Endothelial cell of umbilical vein (primary cell): ENCODE measurements at regions not wholly inside any gene's neighbourhood (a gene's known extent, or its start where the extent isn't known, plus 50 kb on each side); places are given as distances from the start of the nearest gene placed in this dataset.

Experiments
- EZH2 ChIP-seq: IDR thresholded peaks from 2 replicates; pipeline ENCODE4 v1.6.1; 2012; ENCODE audit warnings: borderline replicate concordance, low read depth, mild to moderate bottlenecking, moderate library complexity, low read length, inconsistent platforms; ENCODE audit not compliant: severe bottlenecking
- JUN ChIP-seq: IDR thresholded peaks from 2 replicates; pipeline ENCODE4 v1.6.1; 2011; ENCODE audit warnings: borderline replicate concordance, low read depth; ENCODE audit not compliant: insufficient read length, insufficient read depth
- POLR2A ChIP-seq: IDR thresholded peaks from 2 replicates; pipeline ENCODE4 v1.6.1; 2012; ENCODE audit warnings: low read depth, mild to moderate bottlenecking, control low read depth, low read length
- POLR2AphosphoS5 ChIP-seq: IDR thresholded peaks from 2 replicates; pipeline ENCODE4 v1.6.1; 2012; ENCODE audit warnings: low read depth, mild to moderate bottlenecking, control low read depth, low read length, moderate library complexity; ENCODE audit not compliant: insufficient read depth
- TF ChIP-seq, protein P1 (sequence below), 2 donors: IDR thresholded peaks; 1 replicate in 1 of 2; 2 replicates in 1 of 2; pipeline ENCODE4 v1.5.1; 2011; ENCODE audit warnings: low read length in 2 of 2, mild to moderate bottlenecking in 2 of 2, moderate library complexity in 2 of 2, control low read depth in 1 of 2, inconsistent platforms in 1 of 2, low read depth in 1 of 2; ENCODE audit not compliant: insufficient read depth in 1 of 2; ENCODE audit errors: extremely low read depth in 1 of 2
- TF ChIP-seq, protein P2 (sequence below): IDR thresholded peaks from 2 replicates; pipeline ENCODE4 v1.6.1; 2011; ENCODE audit not compliant: insufficient read depth, insufficient read length

DNA sequence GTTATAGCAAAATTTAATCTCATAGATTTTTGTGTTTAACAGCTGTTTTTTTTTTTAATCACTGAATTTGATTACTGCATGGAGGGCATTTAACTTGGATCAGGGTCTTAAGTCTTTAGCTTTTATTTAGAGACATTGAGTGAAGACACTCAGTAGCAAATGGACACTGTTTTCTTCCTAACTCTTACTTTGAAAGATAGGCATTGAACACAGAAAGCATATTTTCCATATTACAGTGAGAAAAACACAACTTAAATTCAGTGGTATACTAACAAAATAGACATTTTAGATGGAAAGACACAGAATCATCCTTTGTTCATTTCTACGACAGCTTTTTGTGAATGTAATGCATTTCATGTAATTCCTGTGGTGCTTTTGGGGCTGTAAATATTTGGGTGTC is 571.8 kb downstream of the PRKD1 start:
- TF ChIP-seq, protein P1, sequence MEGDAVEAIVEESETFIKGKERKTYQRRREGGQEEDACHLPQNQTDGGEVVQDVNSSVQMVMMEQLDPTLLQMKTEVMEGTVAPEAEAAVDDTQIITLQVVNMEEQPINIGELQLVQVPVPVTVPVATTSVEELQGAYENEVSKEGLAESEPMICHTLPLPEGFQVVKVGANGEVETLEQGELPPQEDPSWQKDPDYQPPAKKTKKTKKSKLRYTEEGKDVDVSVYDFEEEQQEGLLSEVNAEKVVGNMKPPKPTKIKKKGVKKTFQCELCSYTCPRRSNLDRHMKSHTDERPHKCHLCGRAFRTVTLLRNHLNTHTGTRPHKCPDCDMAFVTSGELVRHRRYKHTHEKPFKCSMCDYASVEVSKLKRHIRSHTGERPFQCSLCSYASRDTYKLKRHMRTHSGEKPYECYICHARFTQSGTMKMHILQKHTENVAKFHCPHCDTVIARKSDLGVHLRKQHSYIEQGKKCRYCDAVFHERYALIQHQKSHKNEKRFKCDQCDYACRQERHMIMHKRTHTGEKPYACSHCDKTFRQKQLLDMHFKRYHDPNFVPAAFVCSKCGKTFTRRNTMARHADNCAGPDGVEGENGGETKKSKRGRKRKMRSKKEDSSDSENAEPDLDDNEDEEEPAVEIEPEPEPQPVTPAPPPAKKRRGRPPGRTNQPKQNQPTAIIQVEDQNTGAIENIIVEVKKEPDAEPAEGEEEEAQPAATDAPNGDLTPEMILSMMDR (IDR thresholded peaks at IDR 0.05; ENCODE audit: extremely low read depth in 1 of 2, insufficient read depth in 1 of 2, low read depth in 1 of 2, low read length in 2 of 2): no peak
- TF ChIP-seq JUN (no peak), POLR2A (no peak), POLR2AphosphoS5 (no peak), EZH2 (no peak)
- TF ChIP-seq, protein P2, sequence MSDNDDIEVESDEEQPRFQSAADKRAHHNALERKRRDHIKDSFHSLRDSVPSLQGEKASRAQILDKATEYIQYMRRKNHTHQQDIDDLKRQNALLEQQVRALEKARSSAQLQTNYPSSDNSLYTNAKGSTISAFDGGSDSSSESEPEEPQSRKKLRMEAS: no peak
